ENCODE measurements at regions not wholly inside any gene's neighbourhood (a gene's known extent, or its start where the extent isn't known, plus 50 kb on each side); places are given as distances from the start of the nearest gene placed in this dataset.
"Not testable (repeated sequence)": the region's sequence is repeated elsewhere in the genome, so short reads cannot be mapped to it uniquely, and the experiment has no call there.

- DNase-seq (ENCODE audit: low read depth): no peak
- TF ChIP-seq CTCF (conservative IDR thresholded peaks at IDR 0.05; ENCODE audit: low read depth, low read length): no peak
- H3K4me3 ChIP-seq (ENCODE audit: low read depth, low read length): no peak overlapping the region
Observed at GRCh38 chr7:57789130-57789529, 339.2 kb downstream of the ZNF716 start.

GRCh38 chr7:57819491-57819981 is 369.6 kb downstream of the ZNF716 start:
- H3K4me3 ChIP-seq (ENCODE audit: low read depth, low read length): no peak overlapping the region
- DNase-seq (ENCODE audit: low read depth): no peak
- no peak for TF ChIP-seq CTCF (conservative IDR thresholded peaks at IDR 0.05; ENCODE audit: low read depth, low read length)

GRCh38 chr7:57820477-57820876 is 370.5 kb downstream of the ZNF716 start:
- TF ChIP-seq CTCF (conservative IDR thresholded peaks at IDR 0.05; ENCODE audit: low read depth, low read length): no peak
- no peak overlapping the region for H3K4me3 ChIP-seq (ENCODE audit: low read depth, low read length)
- no peak for DNase-seq (ENCODE audit: low read depth)

DNA sequence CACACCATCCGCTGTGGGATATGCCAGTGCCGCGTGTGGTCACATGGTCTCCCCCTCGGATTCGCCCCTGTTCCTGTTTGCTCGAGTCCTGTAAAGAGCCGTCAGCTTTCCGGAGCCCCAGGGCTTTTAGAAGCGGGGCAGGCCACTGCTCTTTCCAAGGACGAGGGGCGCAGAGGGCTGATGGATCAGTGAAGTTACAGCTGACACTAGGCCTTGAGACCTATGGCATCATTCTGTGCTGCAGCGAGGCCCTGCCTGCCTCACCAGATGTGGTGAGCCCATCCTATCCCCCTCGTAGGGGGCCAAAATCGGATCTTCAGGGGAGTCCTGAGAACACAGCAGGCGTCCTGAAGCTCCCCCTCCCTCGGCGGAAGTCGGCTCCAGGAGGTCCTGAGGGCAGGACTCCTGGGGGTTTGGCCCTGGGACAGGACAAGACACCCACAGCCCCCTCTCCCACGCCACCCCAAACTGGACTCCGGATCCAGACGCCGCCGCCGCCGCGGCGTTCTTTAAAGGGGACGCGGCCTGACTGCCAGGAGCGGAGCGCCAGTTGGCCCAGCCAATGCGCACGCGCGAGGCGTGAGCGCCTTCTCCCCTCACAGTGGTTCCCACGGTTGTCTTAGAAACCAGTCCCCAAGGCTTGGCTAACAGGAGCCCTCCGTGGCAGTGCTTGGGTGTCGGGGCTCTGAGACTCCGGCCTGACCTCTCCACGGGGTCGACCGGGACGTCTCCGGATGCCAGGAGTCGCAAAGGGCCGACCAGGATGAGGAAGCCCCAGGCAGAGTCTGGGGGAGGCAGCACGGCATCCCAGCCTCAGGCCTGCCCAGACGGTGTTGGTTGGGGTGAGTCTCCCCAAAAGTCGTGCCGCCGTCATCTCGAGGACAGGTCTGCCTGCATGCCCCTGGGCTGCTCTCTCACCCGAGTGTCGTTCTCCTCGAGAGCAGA is 371.7 kb downstream of the ZNF716 start:
- no peak for TF ChIP-seq CTCF (conservative IDR thresholded peaks at IDR 0.05; ENCODE audit: low read depth, low read length)
- no peak for DNase-seq (ENCODE audit: low read depth)
- H3K4me3 ChIP-seq (ENCODE audit: low read depth, low read length): no peak overlapping the region

- DNase-seq (ENCODE audit: low read depth); H3K4me3 ChIP-seq (ENCODE audit: low read depth, low read length): not testable (repeated sequence)
Observed at GRCh38 chr7:57826548-57826947, 376.6 kb downstream of the ZNF716 start.

- H3K4me3 ChIP-seq (ENCODE audit: low read depth, low read length); DNase-seq (ENCODE audit: low read depth): not testable (repeated sequence)
Observed at GRCh38 chr7:57835161-57835560, 385.2 kb downstream of the ZNF716 start.

- H3K4me3 ChIP-seq (ENCODE audit: low read depth, low read length); DNase-seq (ENCODE audit: low read depth): not testable (repeated sequence)
Observed at GRCh38 chr7:57839152-57839551, 389.2 kb downstream of the ZNF716 start.

DNA sequence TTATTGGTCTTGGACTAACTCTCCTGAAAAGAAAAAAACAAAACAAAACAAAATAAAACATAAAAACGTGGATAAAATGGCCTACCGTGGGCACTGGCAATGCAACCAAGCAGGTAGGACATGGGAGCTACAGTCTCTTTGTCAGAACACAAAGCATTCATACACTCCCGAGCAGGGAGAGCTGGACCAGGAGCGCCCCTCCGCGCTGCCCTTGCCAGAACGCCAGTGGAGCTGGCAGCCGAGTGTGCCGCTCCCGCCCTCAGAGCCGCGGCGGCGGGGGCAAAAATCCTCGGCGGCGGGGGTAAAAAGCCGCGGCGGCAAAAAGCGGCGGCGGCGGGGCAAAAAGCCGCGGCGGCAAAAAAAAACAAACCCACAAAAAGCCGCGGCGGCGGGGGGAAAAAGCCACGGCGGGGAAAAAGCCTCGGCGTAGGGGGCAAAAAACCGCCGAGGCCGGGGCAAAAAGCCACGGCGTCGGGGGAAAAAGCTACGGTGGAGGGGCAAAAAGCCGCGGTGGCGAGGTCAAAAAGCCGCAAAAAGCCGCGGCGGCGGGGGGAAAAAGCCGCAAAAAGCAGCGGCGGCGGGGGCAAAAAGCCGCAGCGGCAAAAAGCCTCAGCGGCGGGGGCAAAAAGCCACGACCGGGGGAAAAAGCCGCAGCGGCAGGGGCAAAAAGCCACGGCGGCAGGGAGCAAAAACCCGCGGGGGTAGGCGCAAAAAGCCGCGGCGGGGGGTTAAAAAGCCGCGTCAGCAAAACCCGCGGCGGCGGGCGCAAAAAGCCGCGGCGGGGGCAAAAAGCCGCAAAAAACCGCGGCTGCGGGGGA is 418.1 kb downstream of the ZNF716 start:
- DNase-seq (ENCODE audit: low read depth): no peak
- TF ChIP-seq CTCF (conservative IDR thresholded peaks at IDR 0.05; ENCODE audit: low read depth, low read length): no peak
- H3K4me3 ChIP-seq (ENCODE audit: low read depth, low read length): peak overlapping the region; percentile 49

Measured in epithelial cell of proximal tubule (primary cell).